Hematopoietic multipotent progenitor cell treated with erythropoietin and hydrocortisone succinate and interleukin-3 and kit ligand, for 8 days (in vitro differentiated cells): ENCODE measurements at regions not wholly inside any gene's neighbourhood (a gene's known extent, or its start where the extent isn't known, plus 50 kb on each side); places are given as distances from the start of the nearest gene placed in this dataset.

Experiments used
- DNase-seq: peaks from one replicate; pipeline ENCODE4 v3.0.0-alpha.2; 2015

GRCh38 chr22:44588348-44588747 lies 90.3 kb upstream of the RTL6 start:
- no peak for DNase-seq

- no peak for DNase-seq
Observed at GRCh38 chr22:44587737-44588310, 89.8 kb upstream of the RTL6 start.

GRCh38 chr22:44586999-44587736 lies 89.1 kb upstream of the RTL6 start:
- DNase-seq = no peak

DNA sequence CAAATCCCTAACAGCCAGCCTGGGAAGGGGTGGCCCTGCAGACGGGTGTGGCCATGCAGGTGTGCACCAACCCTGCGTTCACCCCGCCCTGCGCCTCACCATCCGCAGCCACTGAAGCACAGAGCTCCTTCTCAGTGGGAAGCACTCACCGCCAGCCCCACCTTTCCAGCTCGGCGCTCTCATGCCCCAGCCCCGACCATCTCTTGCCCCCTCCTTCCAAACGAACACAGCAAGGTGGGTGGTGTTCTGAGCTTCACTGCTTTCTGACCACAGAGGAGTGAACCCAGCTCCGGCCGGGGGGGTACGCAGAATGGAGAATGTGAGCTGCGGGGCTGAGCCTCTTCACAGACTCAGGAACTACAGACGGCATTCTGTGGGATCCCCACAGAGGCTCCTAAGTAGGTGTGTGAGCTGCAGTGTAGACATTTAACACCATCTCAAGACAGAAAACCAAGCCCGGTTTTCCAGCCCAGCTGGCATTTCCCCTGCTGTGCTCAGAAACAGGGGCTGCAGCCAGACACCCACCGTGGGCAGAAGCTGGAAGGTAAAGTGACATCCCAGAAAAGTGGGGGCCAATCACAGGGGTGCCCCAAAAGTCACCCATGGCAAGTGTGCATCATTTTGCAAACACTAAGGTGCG lies 88.4 kb upstream of the RTL6 start:
- DNase-seq = no peak

DNA sequence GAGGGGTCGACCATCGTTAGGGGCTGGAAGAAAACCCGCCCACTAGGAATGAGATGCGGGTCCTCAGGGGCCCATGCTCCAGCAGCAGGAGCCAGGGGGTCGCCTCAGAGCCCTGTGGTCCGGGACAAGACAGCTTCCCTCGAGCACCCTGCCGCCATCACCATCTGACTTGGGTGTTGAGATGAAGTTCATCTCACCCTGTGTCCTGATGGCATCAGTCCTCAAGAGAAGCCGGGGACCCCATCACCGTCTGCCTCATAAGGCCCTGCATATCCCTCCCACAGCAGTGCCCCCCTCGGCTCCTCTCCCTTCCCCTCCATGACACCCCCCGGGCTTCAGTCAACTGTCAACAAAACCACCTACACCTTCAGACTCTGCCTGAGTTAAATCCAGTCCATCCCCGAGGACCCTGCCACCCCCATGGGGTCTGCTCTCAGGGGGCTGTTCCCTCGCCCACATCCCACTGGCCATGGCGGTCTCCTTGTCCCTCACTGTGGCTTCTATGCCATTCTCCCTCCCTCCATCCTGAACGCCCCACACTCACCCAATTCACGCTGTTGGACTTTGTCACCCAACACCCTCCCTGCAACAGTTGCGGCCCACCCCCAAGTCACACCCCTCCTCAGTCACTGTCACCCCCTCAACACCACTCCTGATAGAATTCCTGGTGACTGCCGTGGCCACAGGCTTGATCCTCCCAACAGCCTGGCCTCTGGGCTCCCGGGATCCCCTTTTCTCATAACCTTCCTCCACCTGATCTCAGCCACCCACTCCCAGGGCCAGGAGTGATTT lies 87.7 kb upstream of the RTL6 start:
- DNase-seq = no peak

DNA sequence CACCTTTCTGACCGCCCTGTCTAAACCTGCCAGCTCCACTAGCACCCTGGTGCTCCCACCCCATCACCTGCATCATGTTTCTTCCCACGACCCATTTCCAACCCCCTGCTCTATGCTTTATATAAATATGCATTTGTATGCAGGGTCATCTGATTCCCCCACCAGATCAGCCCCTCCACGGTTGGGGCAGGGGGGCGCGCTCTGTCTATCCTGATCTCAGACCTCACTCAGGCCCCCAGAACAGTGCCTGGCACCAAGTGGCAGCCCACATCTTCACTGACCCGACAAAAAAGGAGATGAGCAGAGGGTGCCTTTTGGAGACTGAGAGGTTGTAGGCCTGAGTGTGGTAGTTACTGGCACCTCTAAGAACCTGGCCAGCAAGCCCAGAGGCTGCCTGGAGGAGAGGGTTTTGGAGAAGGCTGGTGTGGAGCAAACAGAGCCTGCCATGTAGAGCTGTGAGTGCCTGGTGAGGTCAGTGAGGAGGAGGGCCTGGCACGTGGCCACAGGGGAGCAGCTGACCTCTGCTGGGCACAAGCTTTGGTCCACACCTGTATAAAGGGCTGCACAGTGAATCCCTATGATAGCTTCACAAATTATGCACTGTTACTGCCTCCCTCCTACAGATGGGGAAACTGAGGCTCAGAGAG lies 86.3 kb upstream of the RTL6 start:
- no peak for DNase-seq

- DNase-seq = no peak
Observed at GRCh38 chr22:44583854-44584253, 85.8 kb upstream of the RTL6 start.

DNA sequence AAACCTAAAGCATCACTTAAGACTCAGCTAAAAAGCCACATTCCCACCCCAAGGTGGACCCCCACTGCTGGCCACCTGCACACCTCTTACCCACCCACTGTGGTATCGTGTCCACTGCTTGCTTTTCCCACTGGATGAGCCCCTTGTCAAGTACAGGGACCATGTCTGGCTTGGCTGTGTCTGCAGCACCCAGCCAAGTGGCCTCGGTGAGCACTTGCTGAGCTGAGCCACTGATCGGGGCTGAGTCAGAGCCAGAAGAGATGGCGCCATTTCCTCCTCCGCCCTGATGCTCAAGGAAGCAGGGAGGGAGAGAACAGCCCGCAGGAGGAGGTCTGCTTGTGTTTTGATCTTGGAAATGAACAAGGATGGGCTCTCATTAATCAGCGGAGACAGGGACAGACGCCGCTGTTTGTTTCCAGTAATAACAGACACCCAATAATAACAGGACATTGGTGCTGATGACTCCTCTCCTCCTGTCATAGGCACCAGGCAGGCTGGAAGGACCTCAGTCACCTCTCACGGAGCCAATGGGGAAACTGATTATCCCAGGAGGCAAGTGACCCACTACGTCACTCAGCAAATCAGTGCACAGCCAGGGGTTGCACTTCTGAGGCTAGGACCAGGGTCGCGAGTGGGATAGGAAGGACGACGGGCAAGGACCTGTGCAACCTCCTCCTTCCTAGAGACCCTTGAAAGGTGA lies 85.2 kb upstream of the RTL6 start:
- DNase-seq = no peak

GRCh38 chr22:44582016-44582415 lies 84.0 kb upstream of the RTL6 start:
- DNase-seq = no peak

DNA sequence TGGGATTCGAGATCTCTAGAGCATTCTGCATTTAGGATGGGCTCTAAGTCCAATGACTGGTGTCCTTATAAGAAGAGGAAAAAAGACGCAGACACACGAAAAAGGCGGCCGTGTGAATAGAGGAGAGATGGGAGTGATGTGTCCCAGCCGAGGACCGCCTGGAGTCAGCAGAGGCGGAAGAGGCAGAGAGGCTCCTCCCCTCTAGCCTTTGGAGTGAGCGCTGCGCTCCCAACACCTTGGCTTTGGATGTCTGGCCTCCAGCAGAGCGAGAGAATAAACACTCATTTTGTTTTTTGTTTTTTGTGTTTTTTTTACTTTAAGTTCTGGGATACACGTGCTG lies 83.0 kb upstream of the RTL6 start:
- no peak for DNase-seq

DNA sequence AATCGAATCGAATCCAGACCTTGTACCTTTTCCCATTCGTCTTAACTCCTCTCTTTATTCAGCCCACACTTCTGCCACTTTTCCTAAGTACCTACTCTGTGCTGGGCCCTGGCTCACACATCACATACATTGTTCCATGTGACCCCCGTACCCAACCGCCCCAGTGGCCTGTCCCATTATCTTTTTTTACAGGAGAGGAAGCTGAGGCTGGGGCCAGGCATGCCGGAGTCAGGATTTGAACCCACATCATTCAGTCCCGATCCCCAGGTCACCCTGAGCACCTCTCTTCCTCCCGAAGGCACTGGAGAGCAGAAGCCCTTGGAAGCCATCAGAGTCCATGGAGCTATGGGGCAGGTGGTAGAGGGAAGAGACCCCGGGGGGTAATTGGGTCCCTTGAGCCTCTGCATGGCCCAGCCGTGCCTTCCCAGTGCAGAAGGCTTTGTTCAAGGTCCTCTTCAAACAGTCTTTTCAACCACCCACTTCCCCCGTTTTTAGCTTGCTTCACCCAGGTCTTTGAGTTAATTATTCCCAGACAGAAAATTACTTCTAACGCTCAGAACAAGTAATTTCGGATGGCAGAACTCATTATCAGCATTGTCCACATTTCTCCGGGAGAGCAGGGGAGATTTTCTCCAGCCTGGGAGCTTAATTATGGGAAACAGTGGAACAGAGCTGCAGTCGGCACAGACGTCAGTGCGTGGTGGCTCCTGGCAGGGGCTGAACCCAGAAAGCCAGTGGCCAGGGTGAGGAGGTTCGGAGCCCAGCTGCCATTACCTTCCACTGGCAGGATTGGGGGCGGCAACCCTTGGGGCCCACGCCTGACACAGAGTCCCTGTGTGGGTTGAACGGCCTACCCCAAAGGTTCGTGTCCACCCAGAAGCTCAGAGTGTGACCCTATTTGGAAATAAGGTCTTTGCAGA lies 82.4 kb upstream of the RTL6 start:
- DNase-seq = no peak

DNA sequence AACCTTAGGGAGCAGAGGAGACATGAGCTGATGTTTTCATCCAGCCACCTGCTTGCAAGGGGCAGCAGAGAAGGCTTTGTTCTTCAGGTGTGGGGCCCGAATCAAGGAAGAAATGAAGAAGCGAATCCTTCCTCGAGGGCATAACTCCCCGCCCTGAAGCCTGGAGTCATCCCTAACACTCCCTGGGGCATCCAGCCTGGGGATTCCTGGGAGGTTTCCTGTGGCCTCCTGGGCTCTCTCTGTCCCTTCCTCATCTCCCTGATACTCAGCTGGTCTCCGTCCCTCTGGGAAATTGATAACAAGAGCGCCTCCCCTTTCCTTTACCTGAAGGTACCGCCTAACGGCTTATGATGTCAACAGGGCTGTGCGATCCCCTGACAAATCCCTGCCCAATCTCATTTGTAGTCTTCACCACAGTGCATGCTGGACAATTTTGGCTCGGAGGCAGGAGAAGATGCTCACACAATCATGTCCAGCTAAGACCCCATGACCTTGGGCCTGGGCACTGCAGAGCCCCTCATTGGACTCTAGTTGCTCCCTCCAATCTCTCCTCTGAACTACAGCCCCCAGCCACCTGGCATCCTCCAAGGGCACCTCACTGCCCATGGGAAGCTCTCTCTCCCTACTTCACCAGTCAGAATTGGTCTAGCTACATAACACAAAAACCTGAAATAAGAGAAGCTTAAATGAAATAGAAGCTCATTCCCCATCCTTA lies 80.6 kb upstream of the RTL6 start:
- DNase-seq = no peak

GRCh38 chr22:44578110-44578457 lies 80.1 kb upstream of the RTL6 start:
- no peak for DNase-seq

- DNase-seq = no peak
Observed at GRCh38 chr22:44577391-44578109, 79.5 kb upstream of the RTL6 start.

DNA sequence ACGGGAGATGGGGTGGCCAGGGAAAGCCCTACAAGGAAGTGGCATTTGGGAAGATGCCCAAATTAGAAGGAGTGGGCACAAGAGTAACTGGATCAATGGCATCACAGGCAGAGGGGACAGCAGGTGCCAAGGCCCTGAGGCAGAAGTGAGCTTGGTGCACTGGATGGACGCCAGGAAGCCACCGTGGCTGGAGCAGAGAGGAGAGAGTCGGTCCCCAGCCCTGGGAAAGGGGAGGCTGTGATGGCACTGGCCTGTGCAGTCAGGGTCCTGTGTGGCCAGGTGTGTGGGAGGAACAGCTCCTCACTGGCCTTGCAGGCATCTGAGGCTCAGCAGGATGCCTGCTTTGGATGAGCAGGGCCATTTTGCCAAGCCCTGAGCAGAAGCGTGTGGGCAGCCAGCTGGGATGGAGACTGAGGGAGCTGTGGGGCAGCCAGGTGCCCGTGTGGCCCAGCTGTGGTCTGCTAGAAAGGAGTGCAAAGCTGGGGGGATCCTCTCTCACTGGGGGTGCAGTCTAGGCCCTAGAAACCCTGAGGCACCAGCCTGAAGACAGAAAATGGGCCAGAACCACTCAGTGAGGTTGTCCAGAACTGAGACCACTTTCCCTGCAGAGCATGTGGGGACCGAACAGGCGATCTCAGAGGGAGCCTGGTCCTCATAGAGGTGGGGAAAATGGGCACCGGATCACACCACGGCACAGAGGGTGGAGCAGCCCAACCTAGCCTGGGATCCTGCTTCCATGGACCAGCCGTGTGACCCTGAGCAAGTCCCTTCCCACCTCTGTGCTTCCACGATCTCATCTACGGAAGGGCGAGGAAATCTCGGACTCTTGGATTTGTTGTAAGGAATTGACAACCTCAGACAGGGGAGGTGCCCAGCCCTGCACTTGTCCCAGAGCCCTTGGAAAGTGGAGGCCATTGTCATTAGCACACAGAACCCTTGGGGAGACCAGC lies 78.6 kb upstream of the RTL6 start:
- DNase-seq = no peak

DNA sequence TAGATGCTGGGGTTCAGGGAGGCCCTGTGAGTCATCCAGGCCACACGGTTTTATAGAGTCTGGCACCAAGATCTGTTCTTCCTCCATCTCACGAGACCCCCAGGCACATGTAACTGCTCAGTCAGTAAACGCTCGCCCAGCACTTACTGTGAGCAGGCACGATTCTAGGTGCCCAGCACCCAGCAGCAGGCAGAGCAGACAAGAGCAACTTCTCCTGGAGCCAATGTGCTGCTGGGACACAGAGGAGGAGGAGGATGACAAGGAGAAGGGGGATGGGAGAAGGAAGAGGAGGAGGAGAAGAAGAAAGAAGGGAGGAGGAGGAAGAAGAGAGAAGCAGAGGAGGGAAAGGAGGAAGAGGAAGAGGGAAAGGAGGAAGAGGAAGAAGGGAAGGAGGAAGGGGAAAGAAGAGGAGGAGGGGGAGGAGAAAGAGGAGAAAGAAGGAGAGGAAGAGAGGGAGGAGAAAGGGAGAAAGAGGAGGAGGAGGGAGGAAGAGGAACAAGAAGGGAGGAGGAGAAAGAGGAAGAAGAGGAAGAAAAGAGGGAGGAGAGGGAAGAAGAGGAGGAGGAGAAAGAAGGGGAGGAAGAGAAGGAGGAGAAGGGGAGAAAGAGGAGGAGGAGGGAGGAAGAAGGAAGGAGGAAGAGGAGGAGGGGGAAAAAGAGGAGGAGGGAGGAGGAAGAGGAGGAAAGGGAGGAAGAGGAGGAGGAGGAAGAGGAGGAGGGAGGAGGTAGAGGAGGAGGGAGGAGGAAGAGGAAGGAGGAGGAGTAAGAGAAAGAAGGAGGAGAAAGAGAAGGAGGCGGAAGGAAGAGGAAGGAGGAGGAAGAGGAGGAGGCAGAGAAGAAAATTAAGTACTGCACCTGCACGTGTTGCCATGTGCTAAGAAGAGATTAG lies 77.6 kb upstream of the RTL6 start:
- no peak for DNase-seq

- no peak for DNase-seq
Observed at GRCh38 chr22:44574640-44575380, 76.8 kb upstream of the RTL6 start.
